ENCODE measurements at regions not wholly inside any gene's neighbourhood (a gene's known extent, or its start where the extent isn't known, plus 50 kb on each side); places are given as distances from the start of the nearest gene placed in this dataset.

DNA sequence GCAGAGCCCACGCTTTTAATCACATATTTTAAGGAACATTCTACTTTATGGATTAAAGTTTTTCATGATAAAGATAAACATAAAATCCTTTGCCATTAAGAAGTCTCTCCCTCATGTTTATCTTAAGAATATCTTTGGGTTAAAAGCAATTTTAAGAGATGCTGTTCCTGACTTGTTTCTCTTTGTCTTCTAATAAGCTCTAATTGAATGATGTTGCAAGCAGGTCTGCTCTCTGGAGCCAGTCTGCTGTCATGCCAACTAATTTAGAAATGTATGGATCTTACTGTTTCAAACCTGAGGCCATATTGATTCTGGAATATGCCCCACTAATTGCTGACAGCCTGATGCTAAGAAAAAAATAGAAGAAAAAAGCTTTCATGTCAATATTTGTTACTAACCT lies 173.6 kb downstream of the TTC8 start:
- in situ Hi-C loops (cut with MboI) (no loop called here), intact Hi-C loops (cut with micrococcal nuclease; ENCODE audit: unreplicated experiment) (no loop called here)
- H3K4me3 ChIP-seq, result no peak overlapping the region
- ChIA-PET SMC1A (ENCODE audit: uncharacterized antibody, unreplicated experiment) (no interaction called here), POLR2A (no interaction called here), CTCF (no interaction called here), RAD21 (ENCODE audit: unreplicated experiment) (no interaction called here)
- H3K36me3 ChIP-seq (ENCODE audit: control insufficient read depth in 2 of 2, insufficient read depth in 2 of 2, low read length in 1 of 2), result no peaks in the 10 kb centered on the region
- no peaks in the 10 kb centered on the region for H3K79me2 ChIP-seq (ENCODE audit: control insufficient read depth, insufficient read depth, low read length)
- no peak overlapping the region for H2AFZ ChIP-seq (ENCODE audit: control insufficient read depth, low read depth, low read length)
- H3K9me3 ChIP-seq (replicated peaks; ENCODE audit: control insufficient read depth, insufficient read depth, low read length), result no peaks in the 10 kb centered on the region; the same call in 2 of the 3 replicates
- H3K4me1 ChIP-seq (ENCODE audit: control insufficient read depth, insufficient read depth, low read length), result peaks cover 5% of the 10 kb centered on the region; the same call in 1 of the 2 replicates
- ATAC-seq (no peak), DNase-seq (ENCODE audit: low read depth, low spot score) (no peak), FAIRE-seq (no peak)
- BruUV-seq (replicated peaks), result no TSS peak
- no peak overlapping the region for H3K27ac ChIP-seq (ENCODE audit: control insufficient read depth, insufficient read depth)
- no peaks in the 10 kb centered on the region; a peak in 1 of 4 replicates for H3K27me3 ChIP-seq (replicated peaks in 1 of 2; ENCODE audit: control insufficient read depth in 2 of 2, insufficient read depth in 2 of 2, low read length in 1 of 2)
- no peak overlapping the region for H3K9ac ChIP-seq (ENCODE audit: control insufficient read depth, insufficient read depth, low read length)
- WGBS (ENCODE audit: insufficient coverage, insufficient replicate concordance, low lambda C conversion rate, missing lambda C conversion rate), result 0% methylated on average over 1 of the region's 1 CpG
- no peak overlapping the region for H3K4me2 ChIP-seq (ENCODE audit: control insufficient read depth, insufficient read depth)
- no peaks in the 10 kb centered on the region for H4K20me1 ChIP-seq (ENCODE audit: control insufficient read depth, insufficient read depth)
- TF ChIP-seq, protein P1, sequence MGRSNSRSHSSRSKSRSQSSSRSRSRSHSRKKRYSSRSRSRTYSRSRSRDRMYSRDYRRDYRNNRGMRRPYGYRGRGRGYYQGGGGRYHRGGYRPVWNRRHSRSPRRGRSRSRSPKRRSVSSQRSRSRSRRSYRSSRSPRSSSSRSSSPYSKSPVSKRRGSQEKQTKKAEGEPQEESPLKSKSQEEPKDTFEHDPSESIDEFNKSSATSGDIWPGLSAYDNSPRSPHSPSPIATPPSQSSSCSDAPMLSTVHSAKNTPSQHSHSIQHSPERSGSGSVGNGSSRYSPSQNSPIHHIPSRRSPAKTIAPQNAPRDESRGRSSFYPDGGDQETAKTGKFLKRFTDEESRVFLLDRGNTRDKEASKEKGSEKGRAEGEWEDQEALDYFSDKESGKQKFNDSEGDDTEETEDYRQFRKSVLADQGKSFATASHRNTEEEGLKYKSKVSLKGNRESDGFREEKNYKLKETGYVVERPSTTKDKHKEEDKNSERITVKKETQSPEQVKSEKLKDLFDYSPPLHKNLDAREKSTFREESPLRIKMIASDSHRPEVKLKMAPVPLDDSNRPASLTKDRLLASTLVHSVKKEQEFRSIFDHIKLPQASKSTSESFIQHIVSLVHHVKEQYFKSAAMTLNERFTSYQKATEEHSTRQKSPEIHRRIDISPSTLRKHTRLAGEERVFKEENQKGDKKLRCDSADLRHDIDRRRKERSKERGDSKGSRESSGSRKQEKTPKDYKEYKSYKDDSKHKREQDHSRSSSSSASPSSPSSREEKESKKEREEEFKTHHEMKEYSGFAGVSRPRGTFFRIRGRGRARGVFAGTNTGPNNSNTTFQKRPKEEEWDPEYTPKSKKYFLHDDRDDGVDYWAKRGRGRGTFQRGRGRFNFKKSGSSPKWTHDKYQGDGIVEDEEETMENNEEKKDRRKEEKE (IDR thresholded peaks at IDR 0.05), result no peak
- TF ChIP-seq, protein P2, sequence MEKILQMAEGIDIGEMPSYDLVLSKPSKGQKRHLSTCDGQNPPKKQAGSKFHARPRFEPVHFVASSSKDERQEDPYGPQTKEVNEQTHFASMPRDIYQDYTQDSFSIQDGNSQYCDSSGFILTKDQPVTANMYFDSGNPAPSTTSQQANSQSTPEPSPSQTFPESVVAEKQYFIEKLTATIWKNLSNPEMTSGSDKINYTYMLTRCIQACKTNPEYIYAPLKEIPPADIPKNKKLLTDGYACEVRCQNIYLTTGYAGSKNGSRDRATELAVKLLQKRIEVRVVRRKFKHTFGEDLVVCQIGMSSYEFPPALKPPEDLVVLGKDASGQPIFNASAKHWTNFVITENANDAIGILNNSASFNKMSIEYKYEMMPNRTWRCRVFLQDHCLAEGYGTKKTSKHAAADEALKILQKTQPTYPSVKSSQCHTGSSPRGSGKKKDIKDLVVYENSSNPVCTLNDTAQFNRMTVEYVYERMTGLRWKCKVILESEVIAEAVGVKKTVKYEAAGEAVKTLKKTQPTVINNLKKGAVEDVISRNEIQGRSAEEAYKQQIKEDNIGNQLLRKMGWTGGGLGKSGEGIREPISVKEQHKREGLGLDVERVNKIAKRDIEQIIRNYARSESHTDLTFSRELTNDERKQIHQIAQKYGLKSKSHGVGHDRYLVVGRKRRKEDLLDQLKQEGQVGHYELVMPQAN (conservative IDR thresholded peaks at IDR 0.05), result no peak
- no peak for TF ChIP-seq SUZ12 (IDR thresholded peaks at IDR 0.05; ENCODE audit: unreplicated experiment)
- no peak for TF ChIP-seq DPF2 (IDR thresholded peaks at IDR 0.05)
- TF ChIP-seq, protein P3, sequence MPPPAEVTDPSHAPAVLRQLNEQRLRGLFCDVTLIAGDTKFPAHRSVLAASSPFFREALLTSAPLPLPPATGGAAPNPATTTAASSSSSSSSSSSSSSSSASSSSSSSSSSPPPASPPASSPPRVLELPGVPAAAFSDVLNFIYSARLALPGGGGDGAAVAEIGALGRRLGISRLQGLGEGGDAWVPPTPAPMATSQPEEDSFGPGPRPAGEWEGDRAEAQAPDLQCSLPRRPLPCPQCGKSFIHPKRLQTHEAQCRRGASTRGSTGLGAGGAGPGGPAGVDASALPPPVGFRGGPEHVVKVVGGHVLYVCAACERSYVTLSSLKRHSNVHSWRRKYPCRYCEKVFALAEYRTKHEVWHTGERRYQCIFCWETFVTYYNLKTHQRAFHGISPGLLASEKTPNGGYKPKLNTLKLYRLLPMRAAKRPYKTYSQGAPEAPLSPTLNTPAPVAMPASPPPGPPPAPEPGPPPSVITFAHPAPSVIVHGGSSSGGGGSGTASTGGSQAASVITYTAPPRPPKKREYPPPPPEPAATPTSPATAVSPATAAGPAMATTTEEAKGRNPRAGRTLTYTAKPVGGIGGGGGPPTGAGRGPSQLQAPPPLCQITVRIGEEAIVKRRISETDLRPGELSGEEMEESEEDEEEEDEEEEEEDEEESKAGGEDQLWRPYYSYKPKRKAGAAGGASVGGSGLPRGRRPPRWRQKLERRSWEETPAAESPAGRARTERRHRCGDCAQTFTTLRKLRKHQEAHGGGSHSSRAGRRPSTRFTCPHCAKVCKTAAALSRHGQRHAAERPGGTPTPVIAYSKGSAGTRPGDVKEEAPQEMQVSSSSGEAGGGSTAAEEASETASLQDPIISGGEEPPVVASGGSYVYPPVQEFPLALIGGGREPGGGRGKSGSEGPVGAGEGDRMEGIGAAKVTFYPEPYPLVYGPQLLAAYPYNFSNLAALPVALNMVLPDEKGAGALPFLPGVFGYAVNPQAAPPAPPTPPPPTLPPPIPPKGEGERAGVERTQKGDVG (CRISPR knock-in tag; IDR thresholded peaks at IDR 0.05), result no peak
- no peak for TF ChIP-seq E4F1 (IDR thresholded peaks at IDR 0.05; ENCODE audit: borderline replicate concordance, partially characterized antibody)
- no peak for TF ChIP-seq MYC (IDR thresholded peaks at IDR 0.05; ENCODE audit: insufficient read depth, insufficient read length, insufficient replicate concordance, low read length, severe bottlenecking)
- no peak for TF ChIP-seq E2F8 (IDR thresholded peaks at IDR 0.05; ENCODE audit: low read depth, partially characterized antibody)
- TF ChIP-seq SRF (IDR thresholded peaks at IDR 0.05; ENCODE audit: low read depth in 2 of 2, low read length in 2 of 2), result no peak
